Suppressor macrophage (primary cell): ENCODE measurements at regions not wholly inside any gene's neighbourhood (a gene's known extent, or its start where the extent isn't known, plus 50 kb on each side); places are given as distances from the start of the nearest gene placed in this dataset.

Experiments
- DNase-seq, 4 experiments: peaks; one replicate each; pipeline ENCODE4 v3.0.0-alpha.2; 2020 to 2022

DNA sequence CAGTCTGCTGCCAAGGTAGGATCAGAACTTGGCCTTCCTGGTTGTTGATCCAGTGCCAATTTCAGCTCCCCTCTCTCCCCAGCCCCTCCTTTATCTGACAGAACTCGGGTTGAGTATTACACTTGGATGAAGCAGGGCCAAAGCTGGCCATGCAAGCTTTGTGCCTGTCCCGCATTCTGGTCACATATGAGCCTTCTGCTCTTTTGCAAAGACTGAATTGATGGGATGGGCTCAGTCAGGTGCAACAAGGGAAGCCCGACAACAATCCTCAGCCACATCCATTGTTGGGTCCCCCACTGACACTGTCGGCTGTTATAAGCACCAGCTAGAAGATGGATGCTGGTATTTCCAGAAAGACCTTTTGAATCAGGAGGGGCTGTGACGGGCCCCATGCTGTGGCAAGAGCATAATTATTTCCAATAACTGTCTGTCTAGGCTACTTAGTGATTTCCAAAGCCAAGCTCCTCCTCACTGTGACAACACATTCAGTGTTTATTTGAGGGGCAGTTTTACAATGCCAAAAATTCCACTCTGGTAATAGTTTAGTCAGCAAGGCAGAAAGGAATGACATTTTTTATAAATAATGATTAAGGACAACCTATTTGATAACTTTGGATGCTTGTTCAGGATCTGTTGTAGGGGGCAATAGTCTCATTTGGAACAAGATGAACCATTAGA is 146.8 kb upstream of the FRMD4B start:
- no peak for DNase-seq

- no peak for DNase-seq
Observed at GRCh38 chr3:69531576-69532546, 146.0 kb upstream of the FRMD4B start.

DNA sequence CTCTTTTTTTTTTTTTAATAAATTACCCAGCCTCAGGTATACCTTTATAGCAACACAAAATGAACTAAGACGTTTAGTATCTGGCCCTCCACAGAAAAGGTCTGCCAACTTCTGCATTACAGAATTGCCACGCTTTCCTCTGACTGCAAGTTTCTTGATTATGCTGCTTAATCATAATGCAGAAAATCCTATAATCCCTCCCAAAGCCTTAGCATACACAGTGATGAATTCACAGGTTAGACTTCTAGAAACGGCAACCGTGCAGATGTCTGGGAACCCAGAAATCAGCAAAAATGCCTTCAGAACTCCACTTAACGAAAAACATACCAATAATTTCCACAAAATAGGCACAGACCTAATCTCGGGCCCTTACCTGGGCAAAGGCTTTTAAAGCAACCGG is 144.7 kb upstream of the FRMD4B start:
- DNase-seq, result no peak

- DNase-seq, result no peak
Observed at GRCh38 chr3:69527498-69527897, 141.6 kb upstream of the FRMD4B start.

- peak; percentile 52 to 72 (median 68) for DNase-seq
Observed at GRCh38 chr3:69524816-69525215, 138.9 kb upstream of the FRMD4B start.

- DNase-seq, result peak in 3 of 4 experiments; percentile 32 to 64 (median 64)
Observed at GRCh38 chr3:69521286-69521685, 135.4 kb upstream of the FRMD4B start.

DNA sequence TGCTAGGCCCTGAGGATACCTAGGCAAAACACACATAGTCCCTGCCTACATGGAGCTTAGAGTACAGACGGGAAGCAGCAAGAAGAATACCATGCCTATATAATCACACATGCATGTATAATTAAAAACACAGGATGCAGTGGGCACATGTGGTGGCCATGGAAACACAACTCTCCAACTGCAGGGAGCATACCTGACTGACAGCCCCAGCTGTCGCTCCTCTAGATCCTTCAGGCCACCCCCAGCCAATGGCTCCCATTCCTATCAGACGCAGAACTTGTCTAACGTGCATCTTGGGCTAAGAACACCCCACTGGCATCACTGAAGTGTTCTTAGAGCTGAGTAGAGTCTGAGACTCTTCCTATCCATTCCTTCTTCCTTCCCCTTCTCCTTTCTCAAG is 125.5 kb upstream of the FRMD4B start:
- DNase-seq, result no peak

- peak; percentile 15 to 51 (median 40) for DNase-seq
Observed at GRCh38 chr3:69510481-69511030, 124.7 kb upstream of the FRMD4B start.

GRCh38 chr3:69509288-69509687 is 123.4 kb upstream of the FRMD4B start:
- peak in 1 of 4 experiments; percentile 26 for DNase-seq

DNA sequence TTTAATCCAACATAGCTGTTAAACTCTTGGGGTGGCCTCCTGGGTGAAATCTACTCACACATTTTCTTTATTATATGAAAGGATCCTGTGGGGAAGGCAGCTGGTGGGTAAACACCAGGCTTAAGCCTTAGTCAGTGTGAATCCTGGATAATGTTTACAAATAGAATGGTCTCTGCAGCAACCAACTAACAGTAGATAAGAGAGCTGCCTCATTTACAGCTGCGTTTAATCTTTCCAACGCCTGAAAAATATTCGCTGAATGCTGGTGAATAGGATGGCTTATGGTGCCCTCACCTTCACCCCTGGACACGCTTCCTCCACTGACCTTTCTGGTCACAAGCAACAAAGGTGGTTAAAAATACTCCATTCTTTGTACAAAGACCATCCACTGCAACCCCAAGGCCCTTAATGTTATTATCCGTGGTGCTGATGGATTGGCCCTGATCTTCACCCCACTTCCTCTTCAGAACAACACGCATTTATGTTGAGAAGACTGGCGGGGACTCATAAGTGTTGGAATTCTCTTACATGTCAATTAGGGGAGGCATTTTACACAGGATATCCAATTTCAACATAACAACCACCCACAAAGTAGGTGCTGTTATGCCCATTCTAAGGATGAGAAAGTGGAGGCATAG is 120.0 kb upstream of the FRMD4B start:
- DNase-seq, result no peak

DNA sequence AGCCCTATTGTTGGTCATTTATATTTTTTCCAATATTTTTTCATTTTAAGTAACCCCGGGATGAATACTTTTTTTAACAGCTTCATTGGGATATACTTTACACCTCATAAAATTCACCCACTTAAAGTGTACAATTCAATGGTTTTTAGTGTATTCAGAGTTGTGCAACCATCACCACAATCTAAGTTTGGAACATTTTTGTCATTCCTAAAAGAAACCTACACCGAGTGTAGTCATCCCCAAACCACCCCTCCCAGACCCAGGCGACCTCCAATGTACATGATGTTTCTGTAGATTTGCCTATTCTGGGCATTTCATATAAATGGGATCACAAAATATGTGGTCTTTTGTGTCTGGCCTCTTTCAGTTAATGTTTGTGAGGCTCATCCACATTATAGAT is 118.3 kb upstream of the FRMD4B start:
- DNase-seq, result no peak

GRCh38 chr3:69500604-69501003 is 114.7 kb upstream of the FRMD4B start:
- DNase-seq, result peak; percentile 88 to 98 (median 95)

- DNase-seq, result peak; percentile 50 to 70 (median 57)
Observed at GRCh38 chr3:69499899-69500421, 114.1 kb upstream of the FRMD4B start.

DNA sequence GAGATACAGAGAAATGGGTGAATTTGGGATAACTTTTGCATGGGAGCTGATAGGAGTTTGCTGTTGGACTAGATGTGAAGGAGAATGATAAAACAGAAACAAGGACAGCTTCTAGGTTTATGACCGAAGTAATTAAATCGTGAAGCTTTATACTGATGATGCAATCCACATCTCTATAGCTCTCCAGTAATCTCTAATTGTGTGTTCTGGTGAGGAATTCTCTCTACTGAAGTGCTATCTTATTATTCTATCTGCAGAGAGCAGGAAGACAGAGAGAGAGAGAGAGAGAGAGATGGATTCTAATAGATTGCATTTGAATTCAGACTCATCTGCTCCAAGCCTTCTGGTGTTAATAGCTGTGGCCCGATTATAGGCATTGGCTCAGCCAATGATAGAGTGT is 113.5 kb upstream of the FRMD4B start:
- no peak for DNase-seq

GRCh38 chr3:69496856-69497255 is 111.0 kb upstream of the FRMD4B start:
- peak; percentile 15 to 55 (median 36) for DNase-seq

DNA sequence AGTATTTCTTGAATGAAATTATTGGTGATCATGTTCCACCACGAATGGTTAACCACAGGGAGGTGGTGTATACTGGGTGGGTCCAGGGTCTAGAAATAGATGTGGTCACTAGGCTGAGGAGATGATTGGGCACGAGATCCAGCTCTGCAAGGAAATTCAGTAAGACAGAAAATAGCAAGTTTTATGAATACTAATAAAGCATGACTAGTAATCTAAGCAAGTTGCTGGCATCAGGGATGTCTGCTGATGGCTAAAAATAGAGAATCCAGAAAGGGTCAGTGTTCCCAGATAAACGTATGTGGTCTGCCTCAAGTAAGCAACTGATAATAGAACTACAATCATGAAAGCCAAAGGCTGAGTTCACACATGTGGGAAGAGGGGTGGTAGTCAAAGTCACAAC is 108.3 kb upstream of the FRMD4B start:
- DNase-seq, result no peak

DNA sequence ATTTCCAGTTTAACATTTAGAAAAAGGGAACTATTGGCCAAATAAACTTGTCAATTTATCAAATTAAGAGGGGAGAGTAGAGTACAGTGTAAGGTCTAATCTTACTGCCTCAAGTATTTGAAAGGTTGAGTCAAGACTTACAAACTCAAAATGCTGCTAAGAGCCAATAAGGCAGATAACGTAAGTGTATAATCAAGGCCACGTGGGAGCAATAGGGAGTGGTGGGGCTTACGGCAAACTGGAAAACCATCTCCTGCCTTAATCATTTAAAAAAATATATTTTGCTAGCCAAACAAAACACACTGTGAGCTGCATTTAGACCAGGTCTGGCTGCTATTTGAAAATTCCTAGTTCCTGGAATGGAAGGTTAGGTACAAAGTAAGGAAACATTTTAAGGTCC is 107.3 kb upstream of the FRMD4B start:
- no peak for DNase-seq

DNA sequence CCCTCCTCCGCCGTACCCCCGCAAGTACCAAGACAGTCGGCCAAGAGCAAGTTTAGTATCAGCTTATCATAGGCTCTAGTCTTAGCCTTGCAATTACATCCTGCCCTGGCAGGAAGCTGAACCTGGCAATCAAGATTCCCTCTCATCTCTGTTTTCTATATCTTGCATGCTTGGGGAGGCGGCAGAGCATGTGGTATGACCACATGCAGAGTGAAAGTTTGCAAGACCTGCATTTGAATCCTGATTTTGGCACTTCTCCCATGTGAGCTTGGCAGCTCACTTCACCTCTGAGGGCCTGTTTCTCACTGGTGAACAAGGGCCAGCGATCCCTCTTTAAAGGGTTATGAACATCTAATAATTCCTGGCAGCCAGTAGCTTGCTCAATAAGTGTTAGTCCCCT is 106.1 kb upstream of the FRMD4B start:
- DNase-seq, result peak in 1 of 4 experiments; percentile 4

DNA sequence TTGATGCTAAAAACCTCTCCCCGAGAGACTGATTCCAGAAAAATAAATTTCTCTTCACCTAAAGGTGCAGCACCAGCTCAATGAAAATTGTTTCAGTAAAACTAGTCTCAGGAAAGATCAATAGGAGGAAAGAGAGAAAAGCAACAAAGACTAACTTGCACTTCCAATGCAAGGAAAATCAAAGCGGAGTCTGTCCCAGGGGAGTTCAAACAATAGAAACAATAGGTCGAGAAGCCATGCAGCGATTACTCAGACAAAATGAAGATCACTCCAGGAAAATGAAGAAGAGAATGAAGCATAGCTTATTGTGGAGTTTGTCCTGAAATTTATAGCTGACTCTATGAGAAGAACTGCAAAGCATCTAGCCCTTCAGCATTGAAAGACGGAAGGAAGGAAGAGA is 105.1 kb upstream of the FRMD4B start:
- DNase-seq, result no peak

GRCh38 chr3:69490235-69490634 is 104.3 kb upstream of the FRMD4B start:
- peak; percentile 27 to 72 (median 60) for DNase-seq

DNA sequence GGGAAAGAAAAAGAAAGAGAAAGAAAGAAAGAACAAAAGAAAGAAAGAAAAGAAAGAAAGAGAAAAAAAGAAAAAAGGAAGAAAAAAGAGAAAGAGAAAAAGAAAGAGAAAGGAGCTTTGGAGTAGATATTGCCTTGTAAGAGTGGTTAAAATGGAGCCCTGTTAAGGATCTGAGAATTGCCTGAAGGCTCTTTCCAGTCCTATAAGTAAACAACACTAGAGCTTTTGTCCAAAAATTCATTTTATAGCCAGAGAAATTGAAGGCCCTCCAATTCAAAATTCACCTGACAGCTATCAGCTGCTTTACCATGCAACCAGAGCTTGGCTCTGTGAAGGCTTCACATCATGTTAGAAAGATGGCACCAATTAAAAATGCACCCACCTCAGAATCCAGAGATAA is 102.1 kb upstream of the FRMD4B start:
- no peak for DNase-seq

- no peak for DNase-seq
Observed at GRCh38 chr3:69485489-69485888, 99.6 kb upstream of the FRMD4B start.
